HG02884 (cell line): ENCODE measurements at regions not wholly inside any gene's neighbourhood (a gene's known extent, or its start where the extent isn't known, plus 50 kb on each side); places are given as distances from the start of the nearest gene placed in this dataset.

Experiments used
- ATAC-seq: cut with Tn5 transposase; IDR thresholded peaks from one replicate; pipeline ENCODE4 v1.9.1; 2021; ENCODE audit warnings: mild to moderate bottlenecking, moderate library complexity; ENCODE audit not compliant: unreplicated experiment

GRCh38 chr19:30082611-30083010 is 140.6 kb downstream of the URI1 start:
- no peak for ATAC-seq

- no peak for ATAC-seq
Observed at GRCh38 chr19:30083125-30083681, 141.2 kb downstream of the URI1 start.

DNA sequence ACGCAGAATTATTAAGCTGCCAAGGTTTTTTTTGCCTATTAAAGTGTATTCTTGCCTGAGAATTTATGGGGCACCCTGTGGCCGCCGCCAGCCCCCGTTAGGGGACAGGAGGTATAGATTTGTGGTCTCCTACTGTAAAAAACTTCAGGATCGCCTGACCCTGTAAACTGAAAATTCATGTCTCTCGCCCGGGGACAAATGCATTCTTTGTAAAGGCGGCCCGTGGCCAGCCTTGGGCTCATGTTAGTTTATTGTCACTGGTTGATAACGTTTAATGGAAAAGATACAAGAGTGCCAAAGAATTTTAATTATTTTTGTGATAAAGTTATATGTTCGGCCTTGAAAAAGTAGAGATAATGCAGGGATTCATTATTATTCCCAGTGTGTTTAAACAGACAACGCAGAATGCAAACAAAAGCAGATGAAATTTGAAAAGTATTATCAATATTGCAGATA is 141.7 kb downstream of the URI1 start:
- ATAC-seq: no peak

GRCh38 chr19:30084390-30084819 is 142.4 kb downstream of the URI1 start:
- ATAC-seq: no peak

DNA sequence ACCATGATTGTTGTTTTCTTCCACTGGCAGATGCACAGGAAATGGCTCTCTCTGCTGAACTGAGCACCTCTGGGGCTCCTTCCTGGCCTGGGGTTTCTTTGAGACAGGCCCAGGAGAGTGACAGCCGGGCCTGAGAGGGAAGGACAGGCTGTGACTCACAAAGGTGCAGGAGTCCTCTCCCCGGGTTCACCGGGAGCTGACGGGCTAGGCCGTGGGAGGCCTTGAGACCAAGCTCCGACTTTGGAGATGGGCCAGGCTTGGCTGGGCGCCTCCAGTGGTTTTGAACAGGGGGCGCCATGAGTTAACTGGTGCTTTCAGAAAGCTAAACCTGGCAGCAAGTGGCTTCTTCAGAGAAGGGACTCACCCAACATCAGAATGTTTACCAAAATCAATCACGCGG is 143.4 kb downstream of the URI1 start:
- no peak for ATAC-seq

GRCh38 chr19:30086220-30086619 is 144.2 kb downstream of the URI1 start:
- no peak for ATAC-seq

GRCh38 chr19:30086916-30087315 is 144.9 kb downstream of the URI1 start:
- no peak for ATAC-seq

DNA sequence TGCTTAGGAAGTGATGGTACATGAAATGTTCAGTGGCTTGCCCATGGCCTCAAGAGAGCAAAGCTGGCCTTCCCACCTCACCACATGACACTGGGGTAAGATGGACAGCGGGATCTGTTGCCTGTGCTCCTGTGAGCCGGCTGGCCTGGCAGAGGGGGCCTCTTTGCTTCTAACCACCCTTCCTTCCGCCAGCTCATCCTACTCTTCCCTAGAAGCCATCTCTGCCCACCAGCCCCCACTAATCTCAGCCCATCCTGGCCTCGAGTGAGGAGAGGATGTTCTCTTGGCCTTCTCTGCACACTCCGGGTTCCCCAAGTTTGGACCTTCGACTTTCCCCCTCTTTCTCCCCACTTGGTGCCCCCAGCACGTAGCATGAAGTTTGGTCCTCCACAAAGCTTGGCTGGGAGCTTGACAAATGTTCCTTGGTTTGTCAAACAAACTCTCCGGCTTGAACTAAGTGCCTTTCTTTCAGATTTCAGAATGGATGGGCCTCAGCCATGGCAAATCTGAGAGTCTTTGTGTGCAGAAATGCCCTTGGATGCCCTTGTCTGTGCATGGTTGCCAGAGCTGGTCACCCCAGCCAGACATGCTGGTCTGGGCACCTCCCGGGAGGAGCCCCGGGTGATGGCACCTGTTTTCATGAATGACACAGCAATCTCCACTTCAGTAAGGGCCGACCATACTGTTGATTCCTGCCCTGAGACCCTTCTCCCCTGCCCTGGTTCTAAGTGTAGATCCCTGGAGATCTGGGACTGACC is 145.5 kb downstream of the URI1 start:
- no peak for ATAC-seq

DNA sequence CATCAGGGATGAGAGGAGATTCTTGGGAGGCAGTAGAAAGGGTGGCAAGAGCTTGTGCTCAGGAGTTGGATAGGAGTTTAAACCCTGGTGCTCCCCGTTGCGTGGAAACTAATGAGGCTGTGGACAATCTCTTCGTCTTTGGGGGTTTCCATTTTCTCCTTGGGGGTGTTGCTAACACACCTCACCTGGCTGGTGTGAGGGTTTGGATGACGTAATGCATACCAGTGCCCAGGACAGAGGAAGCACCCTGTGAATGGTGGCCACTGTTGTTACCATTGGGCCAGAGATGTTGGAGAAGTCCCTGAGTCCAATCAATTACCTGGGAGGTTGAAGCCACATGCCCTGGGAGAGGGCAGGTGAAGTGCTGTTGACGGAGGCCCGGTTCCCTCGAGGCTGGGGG is 146.5 kb downstream of the URI1 start:
- ATAC-seq: no peak

DNA sequence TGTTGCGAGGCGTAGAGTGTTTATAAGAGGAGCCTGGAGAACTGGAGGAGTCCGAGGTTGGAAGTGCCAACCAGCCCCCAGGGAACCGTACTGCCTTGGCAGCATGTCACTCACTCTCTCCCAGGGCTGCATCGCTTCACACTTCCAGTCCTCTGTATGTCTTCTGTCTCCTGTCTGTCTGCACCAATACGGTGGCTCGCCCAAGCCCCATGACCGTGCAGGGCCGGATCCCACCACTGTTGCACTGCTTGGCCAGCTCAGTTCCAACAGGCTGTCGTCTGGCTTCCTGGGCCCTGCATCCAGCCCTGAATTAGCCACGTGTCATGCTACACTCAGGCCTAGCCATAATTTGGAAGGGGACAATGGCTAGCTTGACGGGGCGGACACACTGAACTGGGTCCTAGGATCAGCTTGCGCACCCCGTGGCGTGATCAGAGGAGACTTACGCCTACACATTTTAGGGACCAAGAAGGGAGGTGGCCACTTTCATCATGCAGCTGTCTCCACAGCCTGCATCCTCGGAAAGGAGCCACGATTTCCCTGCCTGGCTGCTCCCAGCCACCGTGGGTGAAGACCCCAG is 147.1 kb downstream of the URI1 start:
- no peak for ATAC-seq

- no peak for ATAC-seq
Observed at GRCh38 chr19:30090476-30090875, 148.4 kb downstream of the URI1 start.

DNA sequence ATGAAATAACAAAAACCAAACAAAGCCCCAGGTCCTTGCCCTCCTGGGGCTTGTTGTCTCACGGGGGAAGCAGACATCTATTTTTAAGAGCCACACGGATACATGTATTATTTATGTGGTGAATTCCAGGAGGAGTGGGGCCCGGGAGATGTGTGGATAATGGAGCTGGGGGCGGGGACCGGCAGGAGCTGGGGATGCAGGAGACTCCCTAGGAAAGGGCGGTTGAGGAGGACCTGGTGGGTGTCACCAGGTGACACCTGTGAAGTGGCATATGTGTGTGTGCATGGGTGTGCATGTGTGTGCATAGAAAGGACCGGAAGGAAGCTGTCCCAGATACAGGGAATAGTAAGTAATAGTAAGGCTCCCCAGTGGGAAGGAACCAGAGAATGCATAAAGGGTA is 148.9 kb downstream of the URI1 start:
- ATAC-seq: no peak

DNA sequence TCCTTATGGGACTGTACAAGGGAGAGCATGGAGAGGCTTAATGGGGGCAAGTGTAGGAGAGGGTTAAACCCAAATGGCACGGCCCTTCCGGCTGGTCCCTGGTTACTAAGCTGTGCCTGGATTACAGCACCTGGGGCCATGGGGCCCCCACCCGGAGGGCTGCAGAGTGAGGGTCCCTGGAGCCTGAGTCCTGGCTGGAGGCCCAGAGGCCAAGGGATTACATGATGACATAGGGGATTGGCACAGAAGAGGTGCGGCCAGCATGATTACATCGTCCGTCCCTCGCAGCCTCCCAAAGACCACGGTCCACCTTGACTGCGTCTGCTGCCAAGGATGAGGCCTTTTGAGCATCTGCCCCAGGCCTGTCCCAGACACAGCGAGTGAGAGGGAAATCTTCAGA is 149.4 kb downstream of the URI1 start:
- no peak for ATAC-seq

DNA sequence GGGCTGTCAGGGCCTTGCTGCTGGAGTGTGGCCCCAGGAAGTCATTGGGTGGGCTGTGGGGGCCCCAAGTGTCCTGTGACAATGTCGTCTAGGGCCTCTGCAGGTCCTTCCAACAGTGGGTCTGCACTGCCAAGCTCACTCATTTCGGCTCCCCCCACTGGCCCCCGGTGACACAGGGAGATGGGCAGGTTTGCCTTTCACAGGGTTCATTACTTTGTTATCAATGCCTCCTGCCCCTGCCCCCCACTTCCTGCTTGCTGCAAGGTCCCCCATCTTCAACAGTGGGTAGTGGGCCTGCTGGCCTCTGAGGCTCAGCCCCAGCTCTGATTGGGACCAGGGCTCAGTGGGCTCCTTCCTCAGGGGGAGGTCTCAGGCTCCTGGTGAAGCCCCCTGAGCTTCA is 149.8 kb downstream of the URI1 start:
- ATAC-seq: no peak

GRCh38 chr19:30092721-30093569 is 150.9 kb downstream of the URI1 start:
- ATAC-seq: no peak

GRCh38 chr19:30093966-30094755 is 152.1 kb downstream of the URI1 start:
- no peak for ATAC-seq

DNA sequence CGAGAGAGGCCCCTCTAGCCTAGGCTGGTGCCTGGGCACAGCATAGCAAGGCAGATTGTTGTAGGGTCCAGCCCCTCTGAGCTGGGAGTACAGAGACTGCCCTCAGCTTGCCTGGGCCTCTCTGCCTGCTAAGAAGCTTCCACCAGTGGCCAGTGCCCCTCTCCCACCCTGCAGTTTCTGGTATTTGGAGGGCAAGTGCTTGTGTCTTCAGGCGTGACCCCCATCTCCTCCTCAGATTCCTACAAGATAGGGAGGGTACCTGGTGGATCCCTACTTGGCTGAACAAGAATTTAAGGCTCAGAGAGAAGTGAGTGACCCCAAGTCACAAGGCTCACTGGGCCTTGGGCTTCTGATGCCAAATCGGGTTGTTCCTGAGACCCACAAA is 152.7 kb downstream of the URI1 start:
- no peak for ATAC-seq

DNA sequence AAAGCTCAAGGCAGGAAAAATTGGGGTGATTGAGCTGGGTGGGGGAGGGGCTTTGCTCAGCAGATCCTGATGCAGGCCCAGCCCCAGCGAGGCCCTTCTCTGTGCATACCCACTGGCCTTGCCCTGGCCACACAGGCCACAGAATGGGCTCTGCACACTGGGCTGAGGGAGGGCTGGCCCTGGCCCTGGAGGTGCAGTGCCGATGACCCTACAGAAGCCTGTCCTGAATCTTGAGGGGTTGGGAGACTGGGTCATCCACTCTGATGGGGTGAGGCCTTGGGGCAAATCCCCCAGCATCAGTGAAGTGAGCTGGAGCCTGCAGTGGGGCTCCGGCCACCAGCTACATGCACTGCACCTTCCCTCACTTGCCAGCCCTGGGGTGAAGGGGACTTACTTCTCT is 153.1 kb downstream of the URI1 start:
- ATAC-seq: no peak

DNA sequence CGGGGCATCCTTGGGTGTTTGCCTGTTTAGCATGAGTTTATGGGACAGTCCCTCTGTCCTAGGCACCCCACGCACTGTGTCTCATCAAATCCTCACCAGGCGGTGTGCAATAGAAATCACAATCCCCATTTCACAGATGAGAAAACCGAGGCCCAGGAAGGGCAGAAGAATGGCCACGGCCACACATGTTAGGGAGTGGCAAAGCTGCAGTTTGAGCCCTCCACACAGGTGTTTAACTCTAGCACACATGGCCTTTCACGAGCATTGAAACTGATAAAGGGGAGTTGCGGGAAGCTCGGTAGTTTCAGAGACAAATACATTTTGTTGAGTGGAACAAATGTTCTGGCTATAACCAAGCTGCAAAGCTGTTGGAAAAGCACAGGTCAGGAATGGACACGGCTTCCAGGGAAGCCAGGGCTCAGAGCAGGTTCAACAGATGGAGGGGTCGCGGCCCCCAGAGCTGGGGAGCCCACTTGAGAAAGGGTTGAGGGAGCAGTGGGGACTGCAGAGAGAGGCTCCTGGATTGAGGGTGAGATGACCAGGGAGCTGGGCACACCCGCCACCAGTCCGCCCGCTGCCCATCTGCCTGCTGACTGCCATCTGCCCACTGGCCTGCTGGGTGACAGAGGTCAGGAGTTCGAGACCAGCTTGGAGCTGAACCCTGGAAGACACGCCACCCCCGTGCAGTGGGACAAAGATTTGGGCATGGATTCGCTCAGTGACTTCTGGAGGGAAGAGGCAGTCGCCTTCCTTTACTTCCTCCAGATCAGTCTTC is 154.7 kb downstream of the URI1 start:
- ATAC-seq: no peak

- no peak for ATAC-seq
Observed at GRCh38 chr19:30097746-30098280, 155.8 kb downstream of the URI1 start.
